GM12878 (cell line): ENCODE measurements at regions not wholly inside any gene's neighbourhood (a gene's known extent, or its start where the extent isn't known, plus 50 kb on each side); places are given as distances from the start of the nearest gene placed in this dataset.

Source experiments
- ATAC-seq: fragments of 200-7000 bp; cut with Tn5 transposase; 3 replicates; pipeline ENCODE4 v1.9.1; 2020; ENCODE audit warnings: mild to moderate bottlenecking, moderate library complexity
- BruUV-seq: library from RNA; stranded (reverse); fragments of 400-500 nt; replicated peaks from 2 replicates; lab custom pipeline; 2021; lab: Mats Ljungman, UMichigan
- CTCF ChIA-PET: fragments of 300-600 bp; sonication (Branson Sonifier 250); formaldehyde crosslinking; extraction: SDS; loops from one replicate; lab custom pipeline; 2021; ENCODE audit warnings: inconsistent platforms; lab: Yijun Ruan, JAX
- POLR2A ChIA-PET: fragments of 350-600 bp; formaldehyde crosslinking; extraction: SDS; loops from one replicate; lab custom pipeline; 2021; ENCODE audit warnings: inconsistent platforms; lab: Charles Lee
- RAD21 ChIA-PET: fragments of 300-600 bp; sonication (Branson Sonifier 250); formaldehyde crosslinking; loops from one replicate; lab custom pipeline; 2023; ENCODE audit warnings: antibody characterized with exemption; ENCODE audit not compliant: unreplicated experiment; lab: Charles Lee
- SMC1A ChIA-PET: fragments of 300-600 bp; sonication (Branson Sonifier 250); formaldehyde crosslinking; loops from one replicate; lab custom pipeline; 2023; ENCODE audit not compliant: unreplicated experiment, uncharacterized antibody; lab: Charles Lee
- DNase-seq: peaks from one replicate; pipeline ENCODE4 v3.0.0-alpha.2; 2011; ENCODE audit warnings: low read depth, low spot score
- FAIRE-seq: peaks from 3 replicates; lab custom pipeline; 2011; peaks lifted over from hg19 to GRCh38; lab: Jason Lieb, UNC
- H2AFZ ChIP-seq: 2 replicates; pipeline ENCODE4 v1.6.0; 2011; ENCODE audit warnings: low read depth, low read length, control low read depth; ENCODE audit not compliant: control insufficient read depth
- H3K27ac ChIP-seq: 2 replicates; pipeline ENCODE4 v1.5.1; 2011; ENCODE audit warnings: control low read depth; ENCODE audit not compliant: control insufficient read depth, insufficient read depth
- H3K27me3 ChIP-seq, 2 experiments: replicated peaks in 1 of 2; 2 replicates each; pipeline versions ENCODE4 v1.6.0 to v1.6.1; 2011; ENCODE audit warnings: low read length in 1 of 2; ENCODE audit not compliant: control insufficient read depth in 2 of 2, insufficient read depth in 2 of 2
- H3K36me3 ChIP-seq, 2 experiments: 2 replicates each; pipeline ENCODE4 v1.5.1; 2011; ENCODE audit warnings: low read length in 1 of 2; ENCODE audit not compliant: control insufficient read depth in 2 of 2, insufficient read depth in 2 of 2
- H3K4me1 ChIP-seq: 2 replicates; pipeline ENCODE4 v1.6.1; 2011; ENCODE audit warnings: mild to moderate bottlenecking, low read length, moderate library complexity, mixed read lengths; ENCODE audit not compliant: control insufficient read depth, insufficient read depth
- H3K4me2 ChIP-seq: 2 replicates; pipeline ENCODE4 v1.6.0; 2011; ENCODE audit warnings: control low read depth; ENCODE audit not compliant: control insufficient read depth, insufficient read depth
- H3K4me3 ChIP-seq: fragments of 200-600 bp; sonication (generic); 2 replicates; pipeline ENCODE4 v1.5.1; 2016
- H3K79me2 ChIP-seq: 2 replicates; pipeline ENCODE4 v1.6.0; 2011; ENCODE audit warnings: low read length; ENCODE audit not compliant: control insufficient read depth, insufficient read depth
- H3K9ac ChIP-seq: 2 replicates; pipeline ENCODE4 v1.8.0; 2011; ENCODE audit warnings: low read length, control low read depth, mixed read lengths; ENCODE audit not compliant: control insufficient read depth, insufficient read depth
- H3K9me3 ChIP-seq: replicated peaks from 3 replicates; pipeline ENCODE4 v1.5.1; 2011; ENCODE audit warnings: mild to moderate bottlenecking, low read length; ENCODE audit not compliant: control insufficient read depth, insufficient read depth
- H4K20me1 ChIP-seq: 2 replicates; pipeline ENCODE4 v1.6.0; 2011; ENCODE audit not compliant: control insufficient read depth, insufficient read depth
- ETV6 ChIP-seq, 2 experiments: fragments of 450-650 bp in 1 of 2; IDR thresholded peaks in 1 of 2; conservative IDR thresholded peaks in 1 of 2; 2 replicates each; pipeline ENCODE4 v1.6.1; 2014; ENCODE audit warnings: antibody characterized with exemption in 1 of 2, borderline replicate concordance in 1 of 2, low read depth in 1 of 2, mild to moderate bottlenecking in 1 of 2, moderate library complexity in 1 of 2
- HDAC6 ChIP-seq: fragments of 200-600 bp; sonication (generic); IDR thresholded peaks from one replicate; pipeline ENCODE4 v1.8.0; 2017; ENCODE audit warnings: antibody characterized with exemption; ENCODE audit not compliant: unreplicated experiment
- KDM1A ChIP-seq: fragments of 200-600 bp; sonication (generic); IDR thresholded peaks from 2 replicates; pipeline ENCODE4 v1.6.1; 2016; ENCODE audit warnings: borderline replicate concordance
- RUNX3 ChIP-seq: IDR thresholded peaks from 2 replicates; pipeline ENCODE4 v1.6.1; 2012; ENCODE audit warnings: low read length, inconsistent platforms
- SRF ChIP-seq, 2 experiments: IDR thresholded peaks; 2 replicates each; pipeline ENCODE4 v1.6.1; 2011; ENCODE audit warnings: low read depth in 2 of 2, low read length in 2 of 2, mild to moderate bottlenecking in 1 of 2, moderate library complexity in 1 of 2
- STAT3 ChIP-seq: IDR thresholded peaks from 2 replicates; pipeline ENCODE4 v1.6.1; 2011; ENCODE audit warnings: low read depth, low read length, improper control_type of control experiment
- TCF7 ChIP-seq: IDR thresholded peaks from 2 replicates; pipeline ENCODE4 v1.6.1; 2014; ENCODE audit warnings: antibody characterized with exemption, borderline replicate concordance
- ZBED1 ChIP-seq: IDR thresholded peaks from 2 replicates; pipeline ENCODE4 v1.6.1; 2016; ENCODE audit warnings: borderline replicate concordance
- WGBS: methylation state at CpG from one replicate; pipeline ENCODE4 v1.1.6; 2016; ENCODE audit warnings: low lambda C conversion rate; ENCODE audit not compliant: insufficient replicate concordance, insufficient coverage; ENCODE audit errors: missing lambda C conversion rate; 5-methylcytosine and 5-hydroxymethylcytosine counted together
- in situ Hi-C: fragments of 300-500 bp; cut with MboI; formaldehyde crosslinking; loops from 9 replicates; pipeline ENCODE4 v1.14.3; 2018; ENCODE audit warnings: mixed read lengths
- intact Hi-C: fragments of 100-400 bp; cut with micrococcal nuclease; formaldehyde crosslinking; loops from one replicate; pipeline ENCODE4 v1.14.2; 2022; ENCODE audit not compliant: unreplicated experiment
- TF ChIP-seq, protein P1 (sequence below): IDR thresholded peaks from 2 replicates; pipeline ENCODE4 v1.6.1; 2012; ENCODE audit warnings: low read depth, low read length, improper control_type of control experiment
- TF ChIP-seq, protein P2 (sequence below): IDR thresholded peaks from 2 replicates; pipeline ENCODE4 v1.6.1; 2012; ENCODE audit warnings: low read length, inconsistent platforms
- TF ChIP-seq, protein P3 (sequence below): fragments of 450-650 bp; IDR thresholded peaks from 2 replicates; pipeline ENCODE4 v1.6.1; 2017; ENCODE audit warnings: low read depth, mild to moderate bottlenecking, moderate library complexity
- TF ChIP-seq, protein P4 (sequence below): fragments of 450-650 bp; formaldehyde crosslinking; IDR thresholded peaks from 2 replicates; pipeline ENCODE4 v1.5.0; 2022; ENCODE audit warnings: mild to moderate bottlenecking, missing genetic modification characterization

DNA sequence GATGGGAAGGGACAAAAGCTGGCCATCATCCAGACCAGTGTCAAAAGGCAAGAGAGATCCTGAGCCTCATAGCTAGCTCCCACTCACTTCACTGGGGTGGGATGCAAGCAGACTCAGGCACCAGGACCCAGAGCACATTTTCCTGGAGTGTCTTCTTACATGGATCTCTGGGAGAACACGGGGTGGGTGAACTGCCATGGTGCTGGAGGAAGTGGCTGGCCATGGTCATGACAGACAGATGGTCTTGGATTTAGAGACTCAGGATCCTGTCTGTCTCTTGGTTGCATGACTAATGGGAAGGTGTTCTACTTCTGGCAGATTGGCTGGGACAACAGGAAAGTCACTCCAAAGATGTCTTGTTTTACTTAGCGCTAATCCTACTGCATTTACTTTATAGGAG, 311.5 kb downstream of the ATP23 start (continued):
- TF ChIP-seq, protein P1, sequence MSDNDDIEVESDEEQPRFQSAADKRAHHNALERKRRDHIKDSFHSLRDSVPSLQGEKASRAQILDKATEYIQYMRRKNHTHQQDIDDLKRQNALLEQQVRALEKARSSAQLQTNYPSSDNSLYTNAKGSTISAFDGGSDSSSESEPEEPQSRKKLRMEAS, result no peak
- TF ChIP-seq, protein P2, sequence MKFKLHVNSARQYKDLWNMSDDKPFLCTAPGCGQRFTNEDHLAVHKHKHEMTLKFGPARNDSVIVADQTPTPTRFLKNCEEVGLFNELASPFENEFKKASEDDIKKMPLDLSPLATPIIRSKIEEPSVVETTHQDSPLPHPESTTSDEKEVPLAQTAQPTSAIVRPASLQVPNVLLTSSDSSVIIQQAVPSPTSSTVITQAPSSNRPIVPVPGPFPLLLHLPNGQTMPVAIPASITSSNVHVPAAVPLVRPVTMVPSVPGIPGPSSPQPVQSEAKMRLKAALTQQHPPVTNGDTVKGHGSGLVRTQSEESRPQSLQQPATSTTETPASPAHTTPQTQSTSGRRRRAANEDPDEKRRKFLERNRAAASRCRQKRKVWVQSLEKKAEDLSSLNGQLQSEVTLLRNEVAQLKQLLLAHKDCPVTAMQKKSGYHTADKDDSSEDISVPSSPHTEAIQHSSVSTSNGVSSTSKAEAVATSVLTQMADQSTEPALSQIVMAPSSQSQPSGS, result no peak
- no peak for TF ChIP-seq ETV6 (conservative IDR thresholded peaks at IDR 0.05 in 1 of 2, IDR thresholded peaks at IDR 0.05 in 1 of 2; ENCODE audit: borderline replicate concordance in 1 of 2, low read depth in 1 of 2)

DNA sequence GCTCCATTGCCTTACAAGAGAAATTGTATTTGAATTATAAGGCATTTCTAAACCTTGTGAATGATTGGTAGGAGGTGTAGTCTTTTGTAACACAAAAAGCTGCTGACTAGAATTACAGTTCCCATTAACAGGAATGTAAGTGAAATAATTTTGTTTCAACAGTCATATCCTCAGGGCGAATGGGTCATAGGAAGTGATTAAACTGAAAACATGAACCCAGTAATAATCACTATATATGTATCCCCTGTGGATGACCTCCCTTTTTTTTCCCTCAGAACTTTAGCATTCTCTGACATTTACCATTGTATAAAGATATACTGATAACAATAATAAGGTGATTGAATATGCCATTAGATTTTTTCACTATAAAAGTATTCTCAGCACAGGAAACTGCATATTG, 312.3 kb downstream of the ATP23 start:
- no peaks in the 10 kb centered on the region for H3K36me3 ChIP-seq
- no peaks in the 10 kb centered on the region for H4K20me1 ChIP-seq
- no peaks in the 10 kb centered on the region for H3K9me3 ChIP-seq
- intact Hi-C loops, result no loop called here
- FAIRE-seq (no peak), DNase-seq (no peak), ATAC-seq (no peak)
- H3K4me1 ChIP-seq, result no peaks in the 10 kb centered on the region
- ChIA-PET RAD21 (no interaction called here), CTCF (interaction anchor here (1.3 kb wide), 1 partner anchor 18 kb away, joined by 3 read pairs; no protein-coding TSS in a partner anchor), SMC1A (no interaction called here), POLR2A (interaction anchor here (0.5 kb wide), 1 partner anchor 128 kb away, joined by 3 read pairs; no protein-coding TSS in a partner anchor)
- in situ Hi-C loops, result no loop called here
- no peak overlapping the region for H3K9ac ChIP-seq
- WGBS, result 0% methylated on average over 1 of the region's 1 CpG
- no peak overlapping the region for H3K4me2 ChIP-seq
- no peak overlapping the region for H3K27ac ChIP-seq
- H2AFZ ChIP-seq, result no peak overlapping the region
- no peak overlapping the region for H3K4me3 ChIP-seq
- BruUV-seq, result no TSS peak
- no peaks in the 10 kb centered on the region for H3K27me3 ChIP-seq
- no peaks in the 10 kb centered on the region for H3K79me2 ChIP-seq
- no peak for TF ChIP-seq KDM1A
- TF ChIP-seq HDAC6, result no peak
- no peak for TF ChIP-seq STAT3
- TF ChIP-seq, protein P3, sequence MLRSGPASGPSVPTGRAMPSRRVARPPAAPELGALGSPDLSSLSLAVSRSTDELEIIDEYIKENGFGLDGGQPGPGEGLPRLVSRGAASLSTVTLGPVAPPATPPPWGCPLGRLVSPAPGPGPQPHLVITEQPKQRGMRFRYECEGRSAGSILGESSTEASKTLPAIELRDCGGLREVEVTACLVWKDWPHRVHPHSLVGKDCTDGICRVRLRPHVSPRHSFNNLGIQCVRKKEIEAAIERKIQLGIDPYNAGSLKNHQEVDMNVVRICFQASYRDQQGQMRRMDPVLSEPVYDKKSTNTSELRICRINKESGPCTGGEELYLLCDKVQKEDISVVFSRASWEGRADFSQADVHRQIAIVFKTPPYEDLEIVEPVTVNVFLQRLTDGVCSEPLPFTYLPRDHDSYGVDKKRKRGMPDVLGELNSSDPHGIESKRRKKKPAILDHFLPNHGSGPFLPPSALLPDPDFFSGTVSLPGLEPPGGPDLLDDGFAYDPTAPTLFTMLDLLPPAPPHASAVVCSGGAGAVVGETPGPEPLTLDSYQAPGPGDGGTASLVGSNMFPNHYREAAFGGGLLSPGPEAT, result no peak
- TF ChIP-seq TCF7, result no peak
- no peak for TF ChIP-seq SRF (IDR thresholded peaks at IDR 0.05; ENCODE audit: low read depth in 2 of 2, low read length in 2 of 2)
- no peak for TF ChIP-seq RUNX3
- TF ChIP-seq, protein P4, sequence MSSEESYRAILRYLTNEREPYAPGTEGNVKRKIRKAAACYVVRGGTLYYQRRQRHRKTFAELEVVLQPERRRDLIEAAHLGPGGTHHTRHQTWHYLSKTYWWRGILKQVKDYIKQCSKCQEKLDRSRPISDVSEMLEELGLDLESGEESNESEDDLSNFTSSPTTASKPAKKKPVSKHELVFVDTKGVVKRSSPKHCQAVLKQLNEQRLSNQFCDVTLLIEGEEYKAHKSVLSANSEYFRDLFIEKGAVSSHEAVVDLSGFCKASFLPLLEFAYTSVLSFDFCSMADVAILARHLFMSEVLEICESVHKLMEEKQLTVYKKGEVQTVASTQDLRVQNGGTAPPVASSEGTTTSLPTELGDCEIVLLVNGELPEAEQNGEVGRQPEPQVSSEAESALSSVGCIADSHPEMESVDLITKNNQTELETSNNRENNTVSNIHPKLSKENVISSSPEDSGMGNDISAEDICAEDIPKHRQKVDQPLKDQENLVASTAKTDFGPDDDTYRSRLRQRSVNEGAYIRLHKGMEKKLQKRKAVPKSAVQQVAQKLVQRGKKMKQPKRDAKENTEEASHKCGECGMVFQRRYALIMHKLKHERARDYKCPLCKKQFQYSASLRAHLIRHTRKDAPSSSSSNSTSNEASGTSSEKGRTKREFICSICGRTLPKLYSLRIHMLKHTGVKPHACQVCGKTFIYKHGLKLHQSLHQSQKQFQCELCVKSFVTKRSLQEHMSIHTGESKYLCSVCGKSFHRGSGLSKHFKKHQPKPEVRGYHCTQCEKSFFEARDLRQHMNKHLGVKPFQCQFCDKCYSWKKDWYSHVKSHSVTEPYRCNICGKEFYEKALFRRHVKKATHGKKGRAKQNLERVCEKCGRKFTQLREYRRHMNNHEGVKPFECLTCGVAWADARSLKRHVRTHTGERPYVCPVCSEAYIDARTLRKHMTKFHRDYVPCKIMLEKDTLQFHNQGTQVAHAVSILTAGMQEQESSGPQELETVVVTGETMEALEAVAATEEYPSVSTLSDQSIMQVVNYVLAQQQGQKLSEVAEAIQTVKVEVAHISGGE, result no peak
- no peak for TF ChIP-seq ZBED1
- TF ChIP-seq, all 136 proteins: peak for 0
